H9 (cell line): ENCODE measurements at regions not wholly inside any gene's neighbourhood (a gene's known extent, or its start where the extent isn't known, plus 50 kb on each side); places are given as distances from the start of the nearest gene placed in this dataset.
A peak's percentile ranks its signal among the peaks of the same experiment; 100 is the strongest.

ENCODE experiments used
- DNase-seq: peaks from one replicate; pipeline ENCODE4 v3.0.0-alpha.2; 2017
- H2AFZ ChIP-seq: one replicate; pipeline ENCODE4 v1.6.1; 2013; ENCODE audit warnings: mild to moderate bottlenecking, low read length, control low read depth, moderate library complexity
- H2AK5ac ChIP-seq: 2 replicates; pipeline ENCODE4 v1.6.1; 2013; ENCODE audit warnings: low read length, control low read depth, mixed read lengths; ENCODE audit not compliant: insufficient read length
- H2BK120ac ChIP-seq: one replicate; pipeline ENCODE4 v1.6.1; 2013; ENCODE audit warnings: low read depth, mild to moderate bottlenecking, low read length, control low read depth, inconsistent platforms; ENCODE audit not compliant: poor library complexity, severe bottlenecking
- H2BK12ac ChIP-seq: 2 replicates; pipeline ENCODE4 v1.6.1; 2013; ENCODE audit warnings: low read length, control low read depth, mixed read lengths, low read depth; ENCODE audit not compliant: insufficient read length
- H2BK15ac ChIP-seq: 2 replicates; pipeline ENCODE4 v1.6.1; 2013; ENCODE audit warnings: low read depth, low read length, control low read depth
- H2BK20ac ChIP-seq: one replicate; pipeline ENCODE4 v1.6.1; 2013; ENCODE audit warnings: low read depth, mild to moderate bottlenecking, low read length, control low read depth, inconsistent platforms; ENCODE audit not compliant: poor library complexity, severe bottlenecking
- H2BK5ac ChIP-seq: 2 replicates; pipeline ENCODE4 v1.6.1; 2013; ENCODE audit warnings: low read length, control low read depth, mixed read lengths; ENCODE audit not compliant: insufficient read length
- H3K14ac ChIP-seq: 2 replicates; pipeline ENCODE4 v1.6.1; 2013; ENCODE audit warnings: low read length, control low read depth; ENCODE audit not compliant: insufficient read depth
- H3K18ac ChIP-seq: 2 replicates; pipeline ENCODE4 v1.6.1; 2013; ENCODE audit warnings: low read depth, mild to moderate bottlenecking, mixed read lengths, low read length, control low read depth; ENCODE audit not compliant: insufficient read length
- H3K23ac ChIP-seq: 2 replicates; pipeline ENCODE4 v1.6.1; 2013; ENCODE audit warnings: low read length, control low read depth, mixed read lengths, low read depth; ENCODE audit not compliant: insufficient read length
- H3K23me2 ChIP-seq: 2 replicates; pipeline ENCODE4 v1.6.1; 2013; ENCODE audit warnings: low read depth, mild to moderate bottlenecking, mixed read lengths, low read length, control low read depth; ENCODE audit not compliant: insufficient read length, poor library complexity, severe bottlenecking
- H3K27ac ChIP-seq: 2 replicates; pipeline ENCODE4 v1.5.1; 2013; ENCODE audit warnings: low read length, control low read depth, mixed read lengths, low read depth; ENCODE audit not compliant: insufficient read length
- H3K27me3 ChIP-seq: 2 replicates; pipeline ENCODE4 v1.6.1; 2013; ENCODE audit warnings: low read length, control low read depth, inconsistent platforms; ENCODE audit not compliant: insufficient read depth
- H3K4ac ChIP-seq: 2 replicates; pipeline ENCODE4 v1.6.1; 2013; ENCODE audit warnings: low read depth, mild to moderate bottlenecking, control low read depth, inconsistent platforms, low read length, moderate library complexity
- H3K4me1 ChIP-seq: 2 replicates; pipeline ENCODE4 v1.6.1; 2013; ENCODE audit warnings: low read length, control low read depth, inconsistent platforms; ENCODE audit not compliant: insufficient read depth
- H3K4me2 ChIP-seq: 2 replicates; pipeline ENCODE4 v1.6.1; 2013; ENCODE audit warnings: low read length, control low read depth, mixed read lengths; ENCODE audit not compliant: insufficient read length, insufficient read depth
- H3K56ac ChIP-seq: 2 replicates; pipeline ENCODE4 v1.6.1; 2013; ENCODE audit warnings: low read depth, mild to moderate bottlenecking, mixed read lengths, low read length, control low read depth; ENCODE audit not compliant: insufficient read length
- H3K79me1 ChIP-seq: 2 replicates; pipeline ENCODE4 v1.6.1; 2013; ENCODE audit warnings: low read depth, mild to moderate bottlenecking, moderate library complexity, low read length, control low read depth, inconsistent platforms; ENCODE audit not compliant: insufficient read depth, poor library complexity, severe bottlenecking
- H3K79me2 ChIP-seq: 2 replicates; pipeline ENCODE4 v1.6.1; 2013; ENCODE audit warnings: low read length, control low read depth, inconsistent platforms; ENCODE audit not compliant: insufficient read depth
- H3K9ac ChIP-seq: 2 replicates; pipeline ENCODE4 v1.6.1; 2013; ENCODE audit warnings: low read length, control low read depth, mixed read lengths; ENCODE audit not compliant: insufficient read length; ENCODE audit errors: extremely low read depth
- H3K9me3 ChIP-seq: one replicate; pipeline ENCODE4 v1.6.1; 2013; ENCODE audit warnings: low read depth, low read length, inconsistent platforms; ENCODE audit not compliant: control insufficient read depth
- H3T11ph ChIP-seq: one replicate; pipeline ENCODE4 v1.6.1; 2013; ENCODE audit warnings: mild to moderate bottlenecking, low read length, control low read depth, inconsistent platforms
- H4K20me1 ChIP-seq: one replicate; pipeline ENCODE4 v1.6.1; 2013; ENCODE audit not compliant: control insufficient read depth, insufficient read length, insufficient read depth
- H4K5ac ChIP-seq: 2 replicates; pipeline ENCODE4 v1.6.1; 2013; ENCODE audit warnings: low read depth, mild to moderate bottlenecking, mixed read lengths, low read length, control low read depth; ENCODE audit not compliant: insufficient read length
- H4K8ac ChIP-seq: replicated peaks from 2 replicates; pipeline ENCODE4 v1.6.1; 2013; ENCODE audit warnings: low read length, control low read depth, mixed read lengths, low read depth; ENCODE audit not compliant: insufficient read length
- H4K91ac ChIP-seq: 2 replicates; pipeline ENCODE4 v1.6.1; 2013; ENCODE audit warnings: low read depth, mild to moderate bottlenecking, moderate library complexity, mixed read lengths, low read length, control low read depth; ENCODE audit not compliant: insufficient read length
- H3K27ac Mint-ChIP-seq, 3 experiments: 2 replicates in 2 of 3; 3 replicates in 1 of 3; pipeline ENCODE4 v1.8.0; 2020 to 2021; ENCODE audit warnings: mixed read lengths in 3 of 3, mild to moderate bottlenecking in 1 of 3, moderate library complexity in 1 of 3
- H3K27me3 Mint-ChIP-seq: 2 replicates; pipeline ENCODE4 v1.8.0; 2021; ENCODE audit warnings: low read depth, mild to moderate bottlenecking, moderate library complexity, mixed read lengths
- H3K36me3 Mint-ChIP-seq, 3 experiments: 2 replicates in 2 of 3; 3 replicates in 1 of 3; pipeline ENCODE4 v1.8.0; 2020 to 2021; ENCODE audit warnings: low read depth in 3 of 3, mixed read lengths in 3 of 3; ENCODE audit not compliant: insufficient read depth in 1 of 3
- H3K4me1 Mint-ChIP-seq, 2 experiments: 2 replicates each; pipeline ENCODE4 v1.8.0; 2020; ENCODE audit warnings: mixed read lengths in 2 of 2
- H3K4me3 Mint-ChIP-seq, 2 experiments: 2 replicates in 1 of 2; 3 replicates in 1 of 2; pipeline ENCODE4 v1.8.0; 2020 to 2021; ENCODE audit warnings: mild to moderate bottlenecking in 2 of 2, mixed read lengths in 2 of 2, moderate library complexity in 1 of 2
- H3K9me3 Mint-ChIP-seq, 2 experiments: 2 replicates in 1 of 2; 3 replicates in 1 of 2; pipeline ENCODE4 v1.8.0; 2020; ENCODE audit warnings: mild to moderate bottlenecking in 2 of 2, mixed read lengths in 2 of 2, moderate library complexity in 1 of 2
- WGBS: extraction: QIAGEN DNeasy Blood & Tissue Kit; methylation state at CpG from one replicate; pipeline ENCODE4 v1.1.7; 2013; ENCODE audit warnings: missing lambda C conversion rate, low lambda C conversion rate, mixed read lengths; ENCODE audit not compliant: insufficient read length; ENCODE audit errors: extremely low coverage; 5-methylcytosine and 5-hydroxymethylcytosine counted together
- TF ChIP-seq, protein P1 (sequence below): fragments of 200-600 bp; sonication (generic); conservative IDR thresholded peaks from 3 replicates; pipeline ENCODE4 v1.8.0; 2021; ENCODE audit warnings: antibody characterized with exemption, mild to moderate bottlenecking

DNA sequence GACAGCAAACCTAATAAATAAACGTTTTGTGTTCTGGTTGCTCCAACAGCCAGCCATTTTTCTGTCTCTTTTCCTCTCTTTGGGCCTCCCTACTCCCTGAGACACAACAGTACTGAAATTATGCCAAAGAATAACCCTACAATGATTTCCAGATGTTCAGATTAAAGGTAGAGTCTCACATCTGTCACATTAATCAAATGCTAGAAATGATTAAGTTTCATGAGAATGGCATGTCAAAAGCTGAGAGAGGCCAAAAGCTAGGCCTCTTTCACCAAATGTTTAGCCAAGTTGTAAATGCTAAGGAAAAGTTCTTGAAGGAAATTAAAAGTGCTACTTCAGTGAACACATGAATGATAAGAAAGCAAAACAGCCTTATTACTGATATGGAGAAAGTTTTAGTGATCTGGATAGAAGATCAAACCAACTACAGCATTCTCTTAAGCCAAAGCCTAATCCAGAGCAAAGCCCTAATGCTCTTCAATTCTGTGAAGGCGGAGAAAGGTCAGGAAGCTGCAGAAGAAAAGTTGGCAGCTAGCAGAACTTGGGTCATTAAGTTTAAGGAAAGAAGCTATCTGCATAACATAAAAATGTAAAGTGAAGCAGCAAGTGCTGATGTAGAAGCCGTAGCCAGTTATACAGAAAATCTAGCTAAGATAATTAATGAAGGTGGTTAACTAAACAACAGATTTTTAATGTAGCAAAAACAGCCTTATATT, 182.1 kb upstream of the NUDT6 start:
- Histone ChIP-seq H4K91ac (no peak overlapping the region), H2BK5ac (no peak overlapping the region), H3K56ac (no peak overlapping the region), H2BK120ac (no peak overlapping the region), H4K5ac (no peak overlapping the region), H3K18ac (no peak overlapping the region), H3T11ph (no peak overlapping the region), H3K9me3 (no peaks in the 10 kb centered on the region), H3K9ac (no peak overlapping the region), H2BK15ac (no peak overlapping the region), H3K4me2 (no peak overlapping the region), H3K27ac (no peak overlapping the region), H2AFZ (no peak overlapping the region), H3K4ac (no peak overlapping the region), H3K27me3 (no peaks in the 10 kb centered on the region), H2BK12ac (no peak overlapping the region), H3K14ac (no peak overlapping the region), H3K23me2 (no peaks in the 10 kb centered on the region), H3K79me1 (no peaks in the 10 kb centered on the region), H4K8ac (no peak overlapping the region), H3K4me1 (no peaks in the 10 kb centered on the region), H3K79me2 (no peaks in the 10 kb centered on the region), H2AK5ac (no peak overlapping the region), H2BK20ac (no peak overlapping the region), H4K20me1 (no peaks in the 10 kb centered on the region), H3K23ac (no peak overlapping the region)
- TF ChIP-seq, protein P1, sequence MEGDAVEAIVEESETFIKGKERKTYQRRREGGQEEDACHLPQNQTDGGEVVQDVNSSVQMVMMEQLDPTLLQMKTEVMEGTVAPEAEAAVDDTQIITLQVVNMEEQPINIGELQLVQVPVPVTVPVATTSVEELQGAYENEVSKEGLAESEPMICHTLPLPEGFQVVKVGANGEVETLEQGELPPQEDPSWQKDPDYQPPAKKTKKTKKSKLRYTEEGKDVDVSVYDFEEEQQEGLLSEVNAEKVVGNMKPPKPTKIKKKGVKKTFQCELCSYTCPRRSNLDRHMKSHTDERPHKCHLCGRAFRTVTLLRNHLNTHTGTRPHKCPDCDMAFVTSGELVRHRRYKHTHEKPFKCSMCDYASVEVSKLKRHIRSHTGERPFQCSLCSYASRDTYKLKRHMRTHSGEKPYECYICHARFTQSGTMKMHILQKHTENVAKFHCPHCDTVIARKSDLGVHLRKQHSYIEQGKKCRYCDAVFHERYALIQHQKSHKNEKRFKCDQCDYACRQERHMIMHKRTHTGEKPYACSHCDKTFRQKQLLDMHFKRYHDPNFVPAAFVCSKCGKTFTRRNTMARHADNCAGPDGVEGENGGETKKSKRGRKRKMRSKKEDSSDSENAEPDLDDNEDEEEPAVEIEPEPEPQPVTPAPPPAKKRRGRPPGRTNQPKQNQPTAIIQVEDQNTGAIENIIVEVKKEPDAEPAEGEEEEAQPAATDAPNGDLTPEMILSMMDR: no peak
- no CpG with 5 or more reads among the region's 3 CpGs for WGBS
- Mint-ChIP-seq H3K27ac (peak overlapping the region in 1 of 3 experiments; percentile 8; a peak in 1 of 7 replicates), H3K4me3 (no peak overlapping the region), H3K36me3 (peaks cover 0 to 4% (median 0%) of the 10 kb centered on the region in 3 experiments; a peak in 3 of 7 replicates), H3K27me3 (no peaks in the 10 kb centered on the region), H3K9me3 (no peaks in the 10 kb centered on the region; a peak in 1 of 5 replicates), H3K4me1 (peaks cover 10 to 12% of the 10 kb centered on the region in 2 experiments)
- no peak for DNase-seq
